Trophoblast cell (in vitro differentiated cells and primary cell): ENCODE measurements at regions not wholly inside any gene's neighbourhood (a gene's known extent, or its start where the extent isn't known, plus 50 kb on each side); places are given as distances from the start of the nearest gene placed in this dataset.

ENCODE experiments used
- DNase-seq, 2 donors: peaks; one replicate each; pipeline ENCODE4 v3.0.0-alpha.2; 2016
- H2AFZ ChIP-seq: 2 replicates; pipeline ENCODE4 v1.6.1; 2013; ENCODE audit warnings: low read length, moderate library complexity, mild to moderate bottlenecking; ENCODE audit not compliant: insufficient read depth, poor library complexity
- H2AK5ac ChIP-seq: 2 replicates; pipeline ENCODE4 v1.6.1; 2013; ENCODE audit warnings: mild to moderate bottlenecking, low read length
- H2BK120ac ChIP-seq: 2 replicates; pipeline ENCODE4 v1.6.1; 2013; ENCODE audit warnings: low read length, mild to moderate bottlenecking, moderate library complexity; ENCODE audit not compliant: insufficient read depth, poor library complexity
- H2BK12ac ChIP-seq: 2 replicates; pipeline ENCODE4 v1.6.1; 2013; ENCODE audit warnings: mild to moderate bottlenecking, low read length, moderate library complexity
- H2BK5ac ChIP-seq: 2 replicates; pipeline ENCODE4 v1.6.1; 2013; ENCODE audit warnings: low read length, low read depth, moderate library complexity, mild to moderate bottlenecking; ENCODE audit not compliant: poor library complexity
- H3K14ac ChIP-seq: 2 replicates; pipeline ENCODE4 v1.6.1; 2013; ENCODE audit warnings: mild to moderate bottlenecking, low read length
- H3K18ac ChIP-seq: 2 replicates; pipeline ENCODE4 v1.6.1; 2013; ENCODE audit warnings: mild to moderate bottlenecking, low read length
- H3K23ac ChIP-seq: 2 replicates; pipeline ENCODE4 v1.6.1; 2013; ENCODE audit warnings: low read length
- H3K27ac ChIP-seq: 2 replicates; pipeline ENCODE4 v1.5.1; 2013; ENCODE audit warnings: low read depth, mild to moderate bottlenecking, inconsistent platforms, low read length, moderate library complexity
- H3K27me3 ChIP-seq: 2 replicates; pipeline ENCODE4 v1.6.1; 2013; ENCODE audit warnings: inconsistent platforms, mild to moderate bottlenecking, low read length, moderate library complexity; ENCODE audit not compliant: insufficient read depth
- H3K36me3 ChIP-seq, 2 experiments: 1 replicate in 1 of 2; 2 replicates in 1 of 2; pipeline ENCODE4 v1.6.1; 2013; ENCODE audit warnings: low read length in 2 of 2, mild to moderate bottlenecking in 2 of 2, moderate library complexity in 1 of 2; ENCODE audit not compliant: insufficient read depth in 2 of 2, control insufficient read depth in 1 of 2
- H3K4ac ChIP-seq: 2 replicates; pipeline ENCODE4 v1.6.1; 2013; ENCODE audit warnings: low read depth, mild to moderate bottlenecking, low read length, moderate library complexity
- H3K4me1 ChIP-seq, 2 experiments: 1 replicate in 1 of 2; 2 replicates in 1 of 2; pipeline ENCODE4 v1.6.1; 2013; ENCODE audit warnings: low read length in 2 of 2, mild to moderate bottlenecking in 2 of 2, moderate library complexity in 1 of 2; ENCODE audit not compliant: insufficient read depth in 2 of 2, control insufficient read depth in 1 of 2
- H3K4me2 ChIP-seq: 2 replicates; pipeline ENCODE4 v1.6.1; 2013; ENCODE audit warnings: inconsistent platforms, mild to moderate bottlenecking, low read length, moderate library complexity
- H3K4me3 ChIP-seq: 2 replicates; pipeline ENCODE4 v1.5.1; 2013; ENCODE audit warnings: mild to moderate bottlenecking, low read depth, low read length, inconsistent platforms
- H3K79me1 ChIP-seq: one replicate; pipeline ENCODE4 v1.6.1; 2013; ENCODE audit warnings: low read length
- H3K79me2 ChIP-seq: 2 replicates; pipeline ENCODE4 v1.6.1; 2013; ENCODE audit warnings: low read length, mild to moderate bottlenecking; ENCODE audit not compliant: control insufficient read depth, insufficient read depth, poor library complexity
- H3K9ac ChIP-seq: 2 replicates; pipeline ENCODE4 v1.6.1; 2013; ENCODE audit warnings: mild to moderate bottlenecking, low read length
- H3K9me3 ChIP-seq: 2 replicates; pipeline ENCODE4 v1.6.1; 2013; ENCODE audit warnings: low read depth, mild to moderate bottlenecking, control low read depth, inconsistent platforms, low read length; ENCODE audit not compliant: insufficient read depth
- H4K12ac ChIP-seq: 2 replicates; pipeline ENCODE4 v1.6.1; 2013; ENCODE audit warnings: low read depth, mild to moderate bottlenecking, low read length, moderate library complexity
- H4K8ac ChIP-seq: 2 replicates; pipeline ENCODE4 v1.6.1; 2013; ENCODE audit warnings: low read depth, mild to moderate bottlenecking, low read length, moderate library complexity
- H4K91ac ChIP-seq: one replicate; pipeline ENCODE4 v1.6.1; 2013; ENCODE audit warnings: low read depth, mild to moderate bottlenecking, low read length, moderate library complexity
- WGBS: extraction: QIAGEN DNeasy Blood & Tissue Kit; methylation state at CpG from one replicate; pipeline ENCODE4 v1.1.7; 2013; ENCODE audit warnings: missing lambda C conversion rate; ENCODE audit not compliant: insufficient read length, insufficient coverage; ENCODE audit errors: extremely low coverage; 5-methylcytosine and 5-hydroxymethylcytosine counted together

DNA sequence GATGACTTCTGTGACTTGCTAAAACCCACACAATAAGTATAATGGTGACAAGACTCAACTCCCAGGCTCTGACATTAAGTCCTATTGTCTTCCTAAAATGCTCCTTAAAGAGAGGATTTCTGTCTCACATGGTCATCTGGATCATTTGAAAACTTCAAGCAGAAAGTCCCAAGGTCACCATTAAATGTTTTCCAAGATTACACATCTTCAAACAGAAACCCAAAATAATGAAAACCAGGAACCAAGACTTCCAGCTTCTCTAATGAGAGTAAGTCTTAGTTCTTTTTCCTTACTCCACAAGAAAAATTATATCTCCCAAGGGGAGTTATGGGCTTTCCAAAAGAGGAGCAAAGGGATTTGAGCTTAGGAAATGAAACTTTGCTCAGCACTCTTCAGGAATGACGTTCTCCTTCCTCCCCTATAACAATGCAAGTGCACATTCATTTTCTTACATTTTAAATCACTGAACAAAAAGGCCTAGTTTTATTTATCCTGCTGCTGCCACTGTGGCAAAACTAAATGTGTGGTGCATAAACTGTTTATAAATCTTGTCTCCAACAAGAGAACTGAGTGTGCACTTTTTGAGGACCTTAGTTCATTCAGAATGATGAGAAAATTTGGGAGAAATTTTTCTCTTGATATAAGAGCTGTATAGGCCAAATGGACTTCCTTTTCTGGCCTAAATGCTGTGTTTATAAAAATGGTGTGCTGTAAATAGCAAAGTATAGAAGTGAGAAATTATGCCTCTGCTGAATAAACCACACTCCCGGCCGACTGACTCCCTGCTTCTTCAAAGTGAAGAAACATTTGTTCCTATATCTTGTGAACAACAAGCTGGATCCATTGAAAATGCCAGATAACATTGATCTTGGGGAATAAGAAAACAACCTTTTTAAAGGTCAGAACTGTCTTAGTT is 148.4 kb upstream of the PLEKHG7 start:
- Histone ChIP-seq H3K18ac (no peak overlapping the region), H3K27me3 (no peaks in the 10 kb centered on the region), H3K79me1 (peaks cover 13% of the 10 kb centered on the region), H4K12ac (no peak overlapping the region), H3K4me3 (no peak overlapping the region), H4K8ac (no peak overlapping the region), H3K27ac (no peak overlapping the region), H3K4me2 (no peak overlapping the region), H4K91ac (peak overlapping the region; percentile 51), H2BK5ac (no peak overlapping the region), H2BK120ac (no peak overlapping the region), H3K9me3 (no peaks in the 10 kb centered on the region), H3K14ac (no peak overlapping the region), H3K4ac (no peak overlapping the region), H2BK12ac (no peak overlapping the region), H3K4me1 (peaks cover 9 to 16% of the 10 kb centered on the region in 2 experiments), H3K79me2 (no peaks in the 10 kb centered on the region), H2AFZ (no peak overlapping the region), H3K36me3 (no peaks in the 10 kb centered on the region), H3K23ac (no peak overlapping the region), H2AK5ac (no peak overlapping the region), H3K9ac (no peak overlapping the region)
- DNase-seq, result peak in 1 of 2 donors; percentile 12
- WGBS, result no CpG with 5 or more reads among the region's 3 CpGs

DNA sequence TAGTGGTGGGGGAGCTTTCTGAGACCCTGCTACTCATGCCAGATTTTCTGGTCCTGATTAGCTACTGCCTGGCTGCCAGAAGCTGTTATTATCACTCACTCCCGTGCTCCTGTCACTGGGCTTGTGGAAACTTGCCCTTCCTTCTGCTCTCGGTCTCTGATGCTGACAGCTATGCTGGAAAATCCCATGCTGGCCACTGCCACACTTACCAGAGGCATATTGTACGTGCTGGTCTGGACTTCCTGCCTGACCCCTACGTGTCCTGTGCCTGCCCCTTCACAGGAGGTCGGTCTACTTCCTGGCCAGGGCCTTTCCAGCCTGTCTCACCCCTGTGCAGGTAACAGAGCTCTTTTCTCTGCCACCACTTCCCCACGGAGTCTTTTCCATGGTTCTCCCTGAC is 149.4 kb upstream of the PLEKHG7 start:
- H3K23ac ChIP-seq, result no peak overlapping the region
- H2AFZ ChIP-seq, result peak overlapping the region; percentile 50
- peaks cover 13% of the 10 kb centered on the region for H3K79me1 ChIP-seq
- H3K27me3 ChIP-seq, result no peaks in the 10 kb centered on the region
- no peak overlapping the region for H4K12ac ChIP-seq
- no peaks in the 10 kb centered on the region for H3K36me3 ChIP-seq
- H2BK120ac ChIP-seq, result peak overlapping the region; percentile 80
- peak overlapping the region; percentile 12 for H3K27ac ChIP-seq
- H3K9ac ChIP-seq, result no peak overlapping the region
- peak overlapping the region; percentile 53 for H3K14ac ChIP-seq
- H4K8ac ChIP-seq, result peak overlapping the region; percentile 63
- H3K79me2 ChIP-seq, result no peaks in the 10 kb centered on the region
- H3K4me1 ChIP-seq, result peaks cover 9 to 16% of the 10 kb centered on the region in 2 experiments
- H3K4me3 ChIP-seq, result no peak overlapping the region
- no peak overlapping the region for H3K4me2 ChIP-seq
- peak overlapping the region; percentile 64 for H4K91ac ChIP-seq
- no peaks in the 10 kb centered on the region for H3K9me3 ChIP-seq
- no peak overlapping the region for H2AK5ac ChIP-seq
- H3K18ac ChIP-seq, result peak overlapping the region; percentile 79
- peak overlapping the region; percentile 69 for H2BK12ac ChIP-seq
- WGBS, result no CpG with 5 or more reads among the region's 6 CpGs
- peak overlapping the region; percentile 42 for H2BK5ac ChIP-seq
- no peak overlapping the region for H3K4ac ChIP-seq
- peak; percentile 55 to 63 for DNase-seq

GRCh38 chr12:92552412-92553108 is 150.2 kb upstream of the PLEKHG7 start:
- H3K27me3 ChIP-seq, result no peaks in the 10 kb centered on the region
- H3K36me3 ChIP-seq, result no peaks in the 10 kb centered on the region
- no peak overlapping the region for H3K23ac ChIP-seq
- no peak overlapping the region for H4K12ac ChIP-seq
- no CpG with 5 or more reads among the region's 3 CpGs for WGBS
- peaks cover 13% of the 10 kb centered on the region for H3K79me1 ChIP-seq
- peak overlapping the region; percentile 56 for H3K14ac ChIP-seq
- peak overlapping the region; percentile 30 for H3K4ac ChIP-seq
- peaks cover 9 to 16% of the 10 kb centered on the region in 2 experiments for H3K4me1 ChIP-seq
- peak overlapping the region; percentile 25 for H2AK5ac ChIP-seq
- H4K91ac ChIP-seq, result peak overlapping the region; percentile 64
- no peaks in the 10 kb centered on the region for H3K79me2 ChIP-seq
- no peak overlapping the region for H3K4me3 ChIP-seq
- H4K8ac ChIP-seq, result peak overlapping the region; percentile 40
- H2BK120ac ChIP-seq, result peak overlapping the region; percentile 60
- H3K9ac ChIP-seq, result no peak overlapping the region
- H2BK12ac ChIP-seq, result peak overlapping the region; percentile 82
- H3K9me3 ChIP-seq, result no peaks in the 10 kb centered on the region
- no peak for DNase-seq
- peak overlapping the region; percentile 12 for H3K27ac ChIP-seq
- peak overlapping the region; percentile 42 for H2BK5ac ChIP-seq
- H3K4me2 ChIP-seq, result no peak overlapping the region
- H2AFZ ChIP-seq, result no peak overlapping the region
- H3K18ac ChIP-seq, result peak overlapping the region; percentile 40

DNA sequence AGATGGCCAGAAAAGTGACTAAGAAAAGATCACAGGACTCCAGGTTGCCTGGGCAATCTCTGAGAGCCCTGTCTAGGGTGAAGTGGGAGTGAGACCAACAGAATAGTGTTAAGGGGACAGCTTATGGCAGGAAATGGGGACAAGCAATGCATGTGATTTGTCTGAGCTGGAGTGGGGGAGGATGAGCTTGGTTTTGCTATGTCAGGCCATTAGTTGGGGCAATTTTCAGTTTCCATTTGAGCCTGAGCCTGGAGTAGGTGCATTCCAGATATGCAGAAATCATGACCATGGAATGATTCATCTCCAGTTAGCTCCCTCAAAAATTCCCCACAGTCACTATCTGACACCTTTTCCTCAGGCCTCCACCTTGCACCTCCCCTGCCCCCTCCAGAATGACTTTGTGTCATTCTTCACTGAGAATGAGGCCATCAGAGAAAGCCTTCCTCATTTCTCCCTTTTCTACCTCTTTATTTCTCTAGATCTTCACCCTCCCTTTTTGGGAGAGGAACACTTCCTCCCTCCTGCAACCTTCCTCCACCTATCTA is 150.9 kb upstream of the PLEKHG7 start:
- H3K27ac ChIP-seq, result no peak overlapping the region
- H3K79me1 ChIP-seq, result peaks cover 13% of the 10 kb centered on the region
- peak overlapping the region; percentile 81 for H2BK120ac ChIP-seq
- H3K4ac ChIP-seq, result no peak overlapping the region
- DNase-seq, result peak; percentile 40 to 42
- H4K12ac ChIP-seq, result no peak overlapping the region
- H2AFZ ChIP-seq, result peak overlapping the region; percentile 69
- H2BK12ac ChIP-seq, result peak overlapping the region; percentile 85
- no peaks in the 10 kb centered on the region for H3K9me3 ChIP-seq
- no peaks in the 10 kb centered on the region for H3K36me3 ChIP-seq
- H3K79me2 ChIP-seq, result no peaks in the 10 kb centered on the region
- no peak overlapping the region for H3K9ac ChIP-seq
- H3K4me3 ChIP-seq, result no peak overlapping the region
- no peak overlapping the region for H3K18ac ChIP-seq
- H3K14ac ChIP-seq, result peak overlapping the region; percentile 41
- H3K4me1 ChIP-seq, result peaks cover 9 to 16% of the 10 kb centered on the region in 2 experiments
- H3K27me3 ChIP-seq, result no peaks in the 10 kb centered on the region
- no peak overlapping the region for H4K8ac ChIP-seq
- no peak overlapping the region for H3K23ac ChIP-seq
- peak overlapping the region; percentile 61 for H4K91ac ChIP-seq
- H2AK5ac ChIP-seq, result no peak overlapping the region
- no peak overlapping the region for H3K4me2 ChIP-seq
- H2BK5ac ChIP-seq, result no peak overlapping the region
